Fibroblast of lung (primary cell): ENCODE measurements at regions not wholly inside any gene's neighbourhood (a gene's known extent, or its start where the extent isn't known, plus 50 kb on each side); places are given as distances from the start of the nearest gene placed in this dataset.

Source experiments
- CTCF ChIP-seq, 2 donors: IDR thresholded peaks in 1 of 2; conservative IDR thresholded peaks in 1 of 2; 1 replicate in 1 of 2; 2 replicates in 1 of 2; pipeline ENCODE4 v1.5.1; 2011 to 2012; ENCODE audit warnings: low read length in 2 of 2, control low read depth in 1 of 2, inconsistent platforms in 1 of 2, low read depth in 1 of 2, mild to moderate bottlenecking in 1 of 2
- EZH2 ChIP-seq: IDR thresholded peaks from 2 replicates; pipeline ENCODE4 v1.5.1; 2012; ENCODE audit warnings: low read length, control low read depth, mild to moderate bottlenecking; ENCODE audit errors: missing control alignments

GRCh38 chr20:48180024-48180423, 394.7 kb upstream of the SULF2 start:
- no peak for TF ChIP-seq CTCF (conservative IDR thresholded peaks at IDR 0.05 in 1 of 2, IDR thresholded peaks at IDR 0.05 in 1 of 2; ENCODE audit: low read depth in 1 of 2, low read length in 2 of 2)
- TF ChIP-seq EZH2, result no peak
